ENCODE measurements at regions not wholly inside any gene's neighbourhood (a gene's known extent, or its start where the extent isn't known, plus 50 kb on each side); places are given as distances from the start of the nearest gene placed in this dataset.

DNA sequence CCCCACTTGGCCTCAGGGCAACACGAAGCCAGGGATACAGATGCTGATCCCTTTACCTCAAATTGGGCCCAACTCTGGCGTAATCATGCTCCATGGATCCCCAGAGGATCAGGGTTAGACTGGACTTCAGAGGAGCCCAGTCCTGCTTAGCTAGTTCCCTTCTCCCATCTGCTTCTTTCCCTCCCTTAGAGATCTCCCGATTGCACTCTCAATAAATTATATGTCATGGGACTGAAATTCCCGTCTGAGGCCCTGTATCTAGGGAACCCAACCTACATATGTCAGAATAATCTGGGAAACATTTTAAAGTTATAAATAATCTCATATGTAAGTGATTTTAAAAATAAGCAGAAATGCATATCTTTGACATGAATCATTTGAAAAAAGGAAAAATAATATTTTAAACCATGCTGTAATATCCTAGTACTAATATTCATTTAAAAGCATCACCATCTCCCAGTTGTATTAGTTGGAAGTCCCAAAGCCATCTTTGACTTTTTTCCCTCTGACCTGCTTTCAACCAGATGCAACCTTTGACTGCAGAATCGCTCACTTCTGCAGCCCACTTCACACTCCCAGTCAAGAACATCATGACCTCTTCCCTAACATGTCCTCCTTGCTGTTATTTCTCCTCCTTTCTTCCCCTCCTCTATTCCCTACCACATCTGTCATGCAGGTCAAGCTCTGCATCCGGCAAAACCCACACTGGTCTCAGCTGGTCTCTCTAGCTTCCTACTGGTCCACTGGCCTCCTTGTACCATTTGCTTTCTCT lies 393.6 kb downstream of the BTBD3 start:
- in situ Hi-C loops (cut with HindIII; ENCODE audit: low pct_unique_long_range_greater_than_20kb, low sequenced_read_pairs), result no loop called here
- DNase-seq (ENCODE audit: low read depth in 1 of 2, low spot score in 1 of 2), result no peak
- TF ChIP-seq JUND (IDR thresholded peaks at IDR 0.05; ENCODE audit: low read depth), result no peak

DNA sequence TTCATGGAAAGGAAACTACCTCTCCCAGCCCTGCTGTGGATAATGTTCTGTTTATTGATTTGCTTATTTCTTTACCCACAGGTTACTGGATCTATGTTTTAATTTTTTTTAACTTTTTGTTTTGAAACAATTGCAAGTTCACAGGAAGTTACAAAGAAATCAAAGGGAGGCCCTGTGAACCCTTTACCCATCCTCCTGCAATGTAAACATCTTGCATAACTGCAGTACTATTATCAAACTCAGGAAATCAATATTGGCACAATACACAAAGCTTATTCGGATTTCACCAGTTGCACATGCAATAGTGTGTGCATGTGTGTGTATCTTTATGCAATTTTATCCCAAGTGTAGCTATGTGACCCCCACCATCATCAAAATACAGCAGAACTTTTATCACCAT lies 398.0 kb downstream of the BTBD3 start:
- DNase-seq (ENCODE audit: low read depth in 1 of 2, low spot score in 1 of 2), result no peak
- in situ Hi-C loops (cut with HindIII; ENCODE audit: low pct_unique_long_range_greater_than_20kb, low sequenced_read_pairs), result no loop called here
- TF ChIP-seq JUND (IDR thresholded peaks at IDR 0.05; ENCODE audit: low read depth), result no peak

DNA sequence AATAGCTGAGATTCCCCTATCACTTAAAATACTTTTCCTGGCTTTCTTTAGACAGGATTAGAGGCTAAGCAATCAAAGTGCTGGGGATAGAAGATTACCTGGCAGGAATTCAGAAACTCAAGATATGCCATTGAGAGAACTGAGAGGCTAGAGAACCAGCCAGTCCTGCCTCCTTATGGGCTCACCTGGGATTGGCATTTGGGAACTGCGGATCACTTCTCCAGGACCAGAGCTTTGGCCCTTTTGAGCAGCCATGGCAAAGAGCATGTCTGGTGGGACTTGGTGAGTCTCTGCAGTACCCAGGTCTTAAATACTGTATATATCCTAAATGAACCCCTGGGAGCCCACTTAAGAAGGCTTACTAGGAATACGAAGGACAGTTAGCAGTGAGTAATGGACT lies 399.1 kb downstream of the BTBD3 start:
- DNase-seq (ENCODE audit: low read depth in 1 of 2, low spot score in 1 of 2), result no peak
- in situ Hi-C loops (cut with HindIII; ENCODE audit: low pct_unique_long_range_greater_than_20kb, low sequenced_read_pairs), result no loop called here

DNA sequence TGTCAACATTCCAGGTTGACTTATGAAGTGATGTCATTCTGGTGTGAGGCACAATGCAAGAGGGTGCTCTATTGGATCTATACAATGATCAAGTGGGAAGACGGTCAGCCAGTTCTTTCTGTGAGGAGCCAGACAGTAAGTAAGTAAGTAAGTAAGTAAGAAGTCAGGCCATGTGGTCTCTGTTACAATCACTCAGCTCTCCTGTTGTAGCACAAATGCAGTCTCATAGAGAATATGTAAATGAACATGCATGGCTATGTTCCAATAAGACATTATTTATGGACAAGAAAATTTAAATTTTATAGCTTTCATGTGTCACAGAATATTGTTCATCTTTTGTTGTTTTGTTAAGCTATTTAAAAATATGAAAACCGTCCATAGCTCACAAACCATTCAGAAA lies 399.7 kb downstream of the BTBD3 start:
- TF ChIP-seq JUND (IDR thresholded peaks at IDR 0.05; ENCODE audit: low read depth), result no peak
- DNase-seq (ENCODE audit: low read depth in 1 of 2, low spot score in 1 of 2), result no peak
- in situ Hi-C loops (cut with HindIII; ENCODE audit: low pct_unique_long_range_greater_than_20kb, low sequenced_read_pairs), result no loop called here

More for the DNA sequence above, 399.1 kb downstream of the BTBD3 start:
- no peak for TF ChIP-seq JUND (IDR thresholded peaks at IDR 0.05; ENCODE audit: low read depth)

- no peak for TF ChIP-seq JUND (IDR thresholded peaks at IDR 0.05; ENCODE audit: low read depth)
- in situ Hi-C loops (cut with HindIII; ENCODE audit: low pct_unique_long_range_greater_than_20kb, low sequenced_read_pairs), result no loop called here
- DNase-seq (ENCODE audit: low read depth in 1 of 2, low spot score in 1 of 2), result no peak
Measured at GRCh38 chr20:12318043-12318442, 400.4 kb downstream of the BTBD3 start.

DNA sequence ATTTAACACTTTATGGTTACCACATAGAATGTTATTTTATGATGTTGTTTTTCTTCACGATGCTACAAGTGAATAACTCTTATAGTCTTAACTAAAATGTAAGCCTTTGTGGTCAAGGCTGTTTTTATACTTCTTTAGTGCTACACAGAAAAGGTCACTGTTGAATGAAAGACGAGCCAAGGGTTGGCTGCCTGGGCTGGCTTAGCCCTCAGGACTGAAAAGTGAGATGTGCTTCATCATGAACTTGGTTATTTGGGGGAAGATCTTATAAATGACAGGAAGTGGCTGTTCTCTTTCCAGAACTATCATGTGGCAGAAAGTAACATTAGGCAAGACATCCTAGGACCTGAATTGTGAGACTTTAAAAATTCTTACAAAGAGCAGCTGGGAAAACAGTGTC lies 404.0 kb downstream of the BTBD3 start:
- no peak for TF ChIP-seq JUND (IDR thresholded peaks at IDR 0.05; ENCODE audit: low read depth)
- in situ Hi-C loops (cut with HindIII; ENCODE audit: low pct_unique_long_range_greater_than_20kb, low sequenced_read_pairs), result no loop called here

GRCh38 chr20:12327205-12327604 lies 409.5 kb downstream of the BTBD3 start:
- TF ChIP-seq JUND (IDR thresholded peaks at IDR 0.05; ENCODE audit: low read depth), result no peak
- no peak for DNase-seq (ENCODE audit: low read depth in 1 of 2, low spot score in 1 of 2)

More for the DNA sequence above, 404.0 kb downstream of the BTBD3 start:
- DNase-seq (ENCODE audit: low read depth in 1 of 2, low spot score in 1 of 2), result no peak

GRCh38 chr20:12331236-12331635 lies 413.5 kb downstream of the BTBD3 start:
- in situ Hi-C loops (cut with HindIII; ENCODE audit: low pct_unique_long_range_greater_than_20kb, low sequenced_read_pairs), result no loop called here
- DNase-seq (ENCODE audit: low read depth in 1 of 2, low spot score in 1 of 2), result no peak
- no peak for TF ChIP-seq JUND (IDR thresholded peaks at IDR 0.05; ENCODE audit: low read depth)

More at GRCh38 chr20:12327205-12327604, 409.5 kb downstream of the BTBD3 start:
- in situ Hi-C loops (cut with HindIII; ENCODE audit: low pct_unique_long_range_greater_than_20kb, low sequenced_read_pairs), result no loop called here

- in situ Hi-C loops (cut with HindIII; ENCODE audit: low pct_unique_long_range_greater_than_20kb, low sequenced_read_pairs), result no loop called here
- TF ChIP-seq JUND (IDR thresholded peaks at IDR 0.05; ENCODE audit: low read depth), result no peak
- DNase-seq (ENCODE audit: low read depth in 1 of 2, low spot score in 1 of 2), result no peak
Measured at GRCh38 chr20:12337601-12338000, 419.9 kb downstream of the BTBD3 start.

- no peak for DNase-seq (ENCODE audit: low read depth in 1 of 2, low spot score in 1 of 2)
- in situ Hi-C loops (cut with HindIII; ENCODE audit: low pct_unique_long_range_greater_than_20kb, low sequenced_read_pairs), result no loop called here
- TF ChIP-seq JUND (IDR thresholded peaks at IDR 0.05; ENCODE audit: low read depth), result no peak
Measured at GRCh38 chr20:12345978-12346377, 428.3 kb downstream of the BTBD3 start.

GRCh38 chr20:12353842-12354241 lies 436.1 kb downstream of the BTBD3 start:
- in situ Hi-C loops (cut with HindIII; ENCODE audit: low pct_unique_long_range_greater_than_20kb, low sequenced_read_pairs), result no loop called here
- no peak for TF ChIP-seq JUND (IDR thresholded peaks at IDR 0.05; ENCODE audit: low read depth)
- no peak for DNase-seq (ENCODE audit: low read depth in 1 of 2, low spot score in 1 of 2)

GRCh38 chr20:12354725-12355124 lies 437.0 kb downstream of the BTBD3 start:
- no peak for DNase-seq (ENCODE audit: low read depth in 1 of 2, low spot score in 1 of 2)

GRCh38 chr20:12355185-12355584 lies 437.5 kb downstream of the BTBD3 start:
- in situ Hi-C loops (cut with HindIII; ENCODE audit: low pct_unique_long_range_greater_than_20kb, low sequenced_read_pairs), result no loop called here
- no peak for DNase-seq (ENCODE audit: low read depth in 1 of 2, low spot score in 1 of 2)
- no peak for TF ChIP-seq JUND (IDR thresholded peaks at IDR 0.05; ENCODE audit: low read depth)

More at GRCh38 chr20:12354725-12355124, 437.0 kb downstream of the BTBD3 start:
- TF ChIP-seq JUND (IDR thresholded peaks at IDR 0.05; ENCODE audit: low read depth), result no peak
- in situ Hi-C loops (cut with HindIII; ENCODE audit: low pct_unique_long_range_greater_than_20kb, low sequenced_read_pairs), result no loop called here
